SK-N-SH (cell line): ENCODE measurements at regions not wholly inside any gene's neighbourhood (a gene's known extent, or its start where the extent isn't known, plus 50 kb on each side); places are given as distances from the start of the nearest gene placed in this dataset.

ENCODE experiments used
- CTCF ChIA-PET: fragments of 300-600, 350-600 bp; formaldehyde crosslinking; extraction: SDS; loops from one replicate; lab custom pipeline; 2021; lab: Yijun Ruan, JAX
- POLR2A ChIA-PET: fragments of 350-600 bp; sonication (Branson Sonifier 250); formaldehyde crosslinking; extraction: SDS; loops from one replicate; lab custom pipeline; 2020; ENCODE audit warnings: antibody characterized with exemption, inconsistent platforms; lab: Yijun Ruan, JAX
- DNase-seq: peaks from one replicate; pipeline ENCODE4 v3.0.0; 2012
- H2AFZ ChIP-seq: fragments of 200-600 bp; sonication (generic); 2 replicates; pipeline ENCODE4 v1.8.1; 2016; ENCODE audit warnings: antibody characterized with exemption, mild to moderate bottlenecking, low read depth
- H3F3A ChIP-seq: fragments of 200-600 bp; sonication (generic); replicated peaks from 2 replicates; pipeline ENCODE3; 2016; ENCODE audit warnings: antibody characterized with exemption, mild to moderate bottlenecking; ENCODE audit not compliant: insufficient read depth
- H3K27ac ChIP-seq, 2 experiments: fragments of 200-500 bp in 1 of 2; fragments of 200-600 bp in 1 of 2; sonication (Bioruptor generic) in 1 of 2; sonication (generic), shearing (Covaris generic) in 1 of 2; 2 replicates each; pipeline versions ENCODE4 v1.5.1 to v1.6.1; 2014 to 2016; ENCODE audit warnings: low read depth in 2 of 2, inconsistent platforms in 1 of 2, low read length in 1 of 2, mild to moderate bottlenecking in 1 of 2, mixed read lengths in 1 of 2
- H3K27me3 ChIP-seq: fragments of 200-600 bp; sonication (generic), shearing (Covaris generic); 2 replicates; pipeline ENCODE4 v1.6.1; 2016; ENCODE audit warnings: mixed run types; ENCODE audit not compliant: insufficient read depth
- H3K36me3 ChIP-seq, 2 experiments: fragments of 200-500 bp in 1 of 2; fragments of 200-600 bp in 1 of 2; sonication (Bioruptor generic) in 1 of 2; sonication (generic) in 1 of 2; replicated peaks in 1 of 2; 2 replicates each; pipeline versions ENCODE3 to v1.5.1; 2014 to 2016; ENCODE audit warnings: low read length in 1 of 2, mild to moderate bottlenecking in 1 of 2; ENCODE audit not compliant: insufficient read depth in 2 of 2, control insufficient read depth in 1 of 2
- H3K4me1 ChIP-seq, 2 experiments: fragments of 200-500 bp in 1 of 2; fragments of 200-600 bp in 1 of 2; sonication (Bioruptor generic) in 1 of 2; sonication (generic), shearing (Covaris generic) in 1 of 2; 2 replicates each; pipeline versions ENCODE4 v1.5.1 to v1.6.1; 2014 to 2016; ENCODE audit warnings: low read depth in 1 of 2, low read length in 1 of 2, mixed run types in 1 of 2; ENCODE audit not compliant: insufficient read depth in 2 of 2, control insufficient read depth in 1 of 2
- H3K4me2 ChIP-seq: fragments of 200-600 bp; sonication (generic), shearing (Covaris generic); 2 replicates; pipeline ENCODE4 v1.6.1; 2017; ENCODE audit warnings: mixed run types
- H3K4me3 ChIP-seq, 2 experiments: fragments of 200-500 bp in 1 of 2; fragments of 200-600 bp in 1 of 2; sonication (Bioruptor generic) in 1 of 2; sonication (generic), shearing (Covaris generic) in 1 of 2; 2 replicates each; pipeline versions ENCODE4 v1.5.1 to v1.8.1; 2014 to 2016; ENCODE audit warnings: low read depth in 2 of 2, inconsistent platforms in 1 of 2, low read length in 1 of 2, mild to moderate bottlenecking in 1 of 2, mixed read lengths in 1 of 2, moderate library complexity in 1 of 2
- H3K79me2 ChIP-seq: fragments of 200-600 bp; sonication (generic); 2 replicates; pipeline ENCODE4 v1.8.1; 2017; ENCODE audit warnings: mild to moderate bottlenecking; ENCODE audit not compliant: insufficient read depth
- H3K9ac ChIP-seq: fragments of 200-600 bp; sonication (generic); 2 replicates; pipeline ENCODE4 v1.6.1; 2017; ENCODE audit warnings: mixed run types
- H3K9me2 ChIP-seq: fragments of 200-600 bp; sonication (generic); 2 replicates; pipeline ENCODE4 v1.6.1; 2017; ENCODE audit warnings: mixed run types
- H3K9me3 ChIP-seq: fragments of 200-600 bp; sonication (generic); 2 replicates; pipeline ENCODE4 v1.6.1; 2017; ENCODE audit warnings: mixed run types, mild to moderate bottlenecking, moderate library complexity
- H4K20me1 ChIP-seq: fragments of 200-600 bp; sonication (generic); 2 replicates; pipeline ENCODE4 v1.6.1; 2017; ENCODE audit warnings: mild to moderate bottlenecking, mixed run types; ENCODE audit not compliant: insufficient read depth
- CHD2 ChIP-seq: fragments of 150-350 bp; IDR thresholded peaks from 2 replicates; pipeline ENCODE4 v1.6.1; 2018; ENCODE audit warnings: low read length; ENCODE audit not compliant: partially characterized antibody
- CTCF ChIP-seq: fragments of 200-600 bp; sonication (generic); IDR thresholded peaks from 2 replicates; pipeline ENCODE4 v1.6.1; 2017; ENCODE audit warnings: antibody characterized with exemption, mild to moderate bottlenecking, moderate library complexity
- ELF1 ChIP-seq: IDR thresholded peaks from 2 replicates; pipeline ENCODE4 v1.4.0; 2012
- EP300 ChIP-seq, 2 experiments: IDR thresholded peaks; 2 replicates each; pipeline versions ENCODE4 v1.4.0 to v1.6.1; 2012; ENCODE audit warnings: borderline replicate concordance in 1 of 2, low read depth in 1 of 2, low read length in 1 of 2
- FOXJ3 ChIP-seq: sonication (generic); formaldehyde crosslinking; IDR thresholded peaks from 2 replicates; pipeline ENCODE4 v1.5.1; 2020; ENCODE audit warnings: mild to moderate bottlenecking, missing genetic modification reagents
- FOXM1 ChIP-seq: IDR thresholded peaks from 2 replicates; pipeline ENCODE4 v1.4.0; 2012; ENCODE audit warnings: low read depth, mild to moderate bottlenecking
- GATA2 ChIP-seq: sonication (generic); formaldehyde crosslinking; IDR thresholded peaks from 2 replicates; pipeline ENCODE4 v1.5.0; 2020; ENCODE audit warnings: mild to moderate bottlenecking, missing genetic modification reagents
- IRF3 ChIP-seq: fragments of 150-350 bp; IDR thresholded peaks from 2 replicates; pipeline ENCODE4 v1.6.1; 2016; ENCODE audit warnings: mild to moderate bottlenecking, low read depth, low read length
- MAX ChIP-seq: IDR thresholded peaks from 2 replicates; pipeline ENCODE4 v1.4.0; 2012; ENCODE audit warnings: low read depth
- MEF2A ChIP-seq: IDR thresholded peaks from 2 replicates; pipeline ENCODE4 v1.4.0; 2012; ENCODE audit warnings: low read depth, borderline replicate concordance
- NFIC ChIP-seq: IDR thresholded peaks from 2 replicates; pipeline ENCODE4 v1.4.0; 2012; ENCODE audit warnings: borderline replicate concordance
- NRF1 ChIP-seq: IDR thresholded peaks from 2 replicates; pipeline ENCODE4 v1.6.1; 2012; ENCODE audit warnings: low read depth, mild to moderate bottlenecking, low read length
- RAD21 ChIP-seq: IDR thresholded peaks from 2 replicates; pipeline ENCODE4 v1.6.1; 2012; ENCODE audit warnings: mild to moderate bottlenecking, low read length
- RCOR1 ChIP-seq: fragments of 150-350 bp; IDR thresholded peaks from 2 replicates; pipeline ENCODE4 v1.6.1; 2017; ENCODE audit warnings: antibody characterized with exemption, low read length
- RXRA ChIP-seq: IDR thresholded peaks from 2 replicates; pipeline ENCODE4 v1.4.0; 2012; ENCODE audit warnings: low read depth, mild to moderate bottlenecking, borderline replicate concordance
- SMC3 ChIP-seq: IDR thresholded peaks from 2 replicates; pipeline ENCODE4 v1.6.1; 2012; ENCODE audit warnings: low read depth, low read length, improper control_type of control experiment
- TCF12 ChIP-seq: IDR thresholded peaks from 2 replicates; pipeline ENCODE4 v1.4.0; 2012
- TEAD4 ChIP-seq: IDR thresholded peaks from 2 replicates; pipeline ENCODE4 v1.4.0; 2012; ENCODE audit warnings: mild to moderate bottlenecking, borderline replicate concordance; ENCODE audit not compliant: insufficient read depth
- WGBS: methylation state at CpG from one replicate; pipeline ENCODE4 v1.1.6; 2017; ENCODE audit warnings: low lambda C conversion rate; 5-methylcytosine and 5-hydroxymethylcytosine counted together
- TF ChIP-seq, protein P1 (sequence below): IDR thresholded peaks from 2 replicates; pipeline ENCODE4 v1.6.1; 2012; ENCODE audit warnings: mild to moderate bottlenecking, low read depth, low read length, moderate library complexity

DNA sequence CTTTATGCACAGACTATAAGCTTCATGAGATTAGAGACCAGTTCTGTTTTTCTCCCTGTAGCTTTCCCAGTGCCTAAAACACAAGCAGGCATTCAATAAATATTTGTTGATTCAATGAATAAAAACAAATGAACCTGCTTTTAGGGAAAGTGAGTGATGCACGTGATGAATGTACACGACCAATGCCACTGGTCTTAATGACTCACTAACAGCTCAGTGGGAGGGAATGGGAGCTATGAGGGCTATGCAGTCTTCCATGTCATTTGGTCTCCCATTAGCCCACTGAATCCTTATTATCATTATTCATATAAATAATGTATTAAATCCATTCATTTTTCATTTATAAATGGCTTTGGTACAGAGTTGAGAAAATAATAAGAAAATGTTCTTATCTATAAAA, 247.4 kb downstream of the FBXO8 start:
- no peak overlapping the region for H3K4me3 ChIP-seq
- no peaks in the 10 kb centered on the region for H3K27me3 ChIP-seq
- ChIA-PET POLR2A (interaction anchor here (1.2 kb wide), 1 partner anchor 24 kb away, joined by 3 read pairs; no protein-coding TSS in a partner anchor), CTCF (no interaction called here)
- no peak overlapping the region for H3K4me2 ChIP-seq
- H2AFZ ChIP-seq: no peak overlapping the region
- H3K9me2 ChIP-seq: no peaks in the 10 kb centered on the region
- H3K27ac ChIP-seq: peak overlapping the region in 1 of 2 experiments; percentile 71; a peak in 2 of 4 replicates
- H3K4me1 ChIP-seq: peaks cover 3 to 4% of the 10 kb centered on the region in 2 experiments; a peak in 3 of 4 replicates
- WGBS: 18% methylated on average over 2 of the region's 2 CpGs
- no peaks in the 10 kb centered on the region for H3K9me3 ChIP-seq
- no peaks in the 10 kb centered on the region for H4K20me1 ChIP-seq
- no peak for DNase-seq
- no peaks in the 10 kb centered on the region for H3K79me2 ChIP-seq
- H3F3A ChIP-seq: no peaks in the 10 kb centered on the region
- TF ChIP-seq FOXM1 (no peak), GATA2 (CRISPR knock-in tag) (no peak), RXRA (no peak), IRF3 (no peak)
- TF ChIP-seq, protein P1, sequence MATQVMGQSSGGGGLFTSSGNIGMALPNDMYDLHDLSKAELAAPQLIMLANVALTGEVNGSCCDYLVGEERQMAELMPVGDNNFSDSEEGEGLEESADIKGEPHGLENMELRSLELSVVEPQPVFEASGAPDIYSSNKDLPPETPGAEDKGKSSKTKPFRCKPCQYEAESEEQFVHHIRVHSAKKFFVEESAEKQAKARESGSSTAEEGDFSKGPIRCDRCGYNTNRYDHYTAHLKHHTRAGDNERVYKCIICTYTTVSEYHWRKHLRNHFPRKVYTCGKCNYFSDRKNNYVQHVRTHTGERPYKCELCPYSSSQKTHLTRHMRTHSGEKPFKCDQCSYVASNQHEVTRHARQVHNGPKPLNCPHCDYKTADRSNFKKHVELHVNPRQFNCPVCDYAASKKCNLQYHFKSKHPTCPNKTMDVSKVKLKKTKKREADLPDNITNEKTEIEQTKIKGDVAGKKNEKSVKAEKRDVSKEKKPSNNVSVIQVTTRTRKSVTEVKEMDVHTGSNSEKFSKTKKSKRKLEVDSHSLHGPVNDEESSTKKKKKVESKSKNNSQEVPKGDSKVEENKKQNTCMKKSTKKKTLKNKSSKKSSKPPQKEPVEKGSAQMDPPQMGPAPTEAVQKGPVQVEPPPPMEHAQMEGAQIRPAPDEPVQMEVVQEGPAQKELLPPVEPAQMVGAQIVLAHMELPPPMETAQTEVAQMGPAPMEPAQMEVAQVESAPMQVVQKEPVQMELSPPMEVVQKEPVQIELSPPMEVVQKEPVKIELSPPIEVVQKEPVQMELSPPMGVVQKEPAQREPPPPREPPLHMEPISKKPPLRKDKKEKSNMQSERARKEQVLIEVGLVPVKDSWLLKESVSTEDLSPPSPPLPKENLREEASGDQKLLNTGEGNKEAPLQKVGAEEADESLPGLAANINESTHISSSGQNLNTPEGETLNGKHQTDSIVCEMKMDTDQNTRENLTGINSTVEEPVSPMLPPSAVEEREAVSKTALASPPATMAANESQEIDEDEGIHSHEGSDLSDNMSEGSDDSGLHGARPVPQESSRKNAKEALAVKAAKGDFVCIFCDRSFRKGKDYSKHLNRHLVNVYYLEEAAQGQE: no peak
- no peak overlapping the region for H3K9ac ChIP-seq
- no peaks in the 10 kb centered on the region for H3K36me3 ChIP-seq

DNA sequence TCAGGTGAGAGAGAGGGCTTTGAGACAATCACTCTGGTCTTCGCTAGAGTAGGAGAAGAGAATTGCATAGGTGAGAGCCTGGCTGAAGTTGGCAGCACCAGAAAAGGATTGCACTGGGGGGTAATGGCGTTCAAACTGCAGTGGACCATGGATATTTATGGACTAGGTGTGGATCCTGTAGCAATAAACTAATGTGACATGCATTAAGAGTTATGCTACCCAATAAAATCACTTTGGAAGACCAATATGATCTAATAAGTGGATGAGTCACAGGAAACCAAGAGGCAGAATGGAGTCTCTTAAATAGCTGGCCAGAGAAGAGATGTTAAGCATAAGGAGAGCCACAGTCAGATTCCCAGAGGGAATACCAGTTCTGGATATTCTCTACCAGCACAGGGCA, 259.8 kb downstream of the FBXO8 start:
- peak overlapping the region; percentile 41; the same call in 1 of the 2 replicates for H3K4me2 ChIP-seq
- CTCF ChIA-PET: interaction anchor here (0.8 kb wide), 1 partner anchor 295 kb away, joined by 3 read pairs; no protein-coding TSS in a partner anchor
- H3F3A ChIP-seq: no peaks in the 10 kb centered on the region
- no peaks in the 10 kb centered on the region for H3K9me2 ChIP-seq
- no peak overlapping the region for H3K9ac ChIP-seq
- H3K4me1 ChIP-seq: peaks cover 3 to 5% of the 10 kb centered on the region in 2 experiments; a peak in 2 of 4 replicates
- H3K27me3 ChIP-seq: no peaks in the 10 kb centered on the region
- POLR2A ChIA-PET: no interaction called here
- H3K4me3 ChIP-seq: no peak overlapping the region
- no peaks in the 10 kb centered on the region for H3K36me3 ChIP-seq
- H3K9me3 ChIP-seq: no peaks in the 10 kb centered on the region
- WGBS: 51% methylated on average over 2 of the region's 2 CpGs
- DNase-seq: no peak
- H3K79me2 ChIP-seq: no peaks in the 10 kb centered on the region
- no peaks in the 10 kb centered on the region for H4K20me1 ChIP-seq
- H2AFZ ChIP-seq: no peak overlapping the region
- H3K27ac ChIP-seq: peak overlapping the region; percentile 48 to 73; a peak in 3 of 4 replicates
- peak; percentile 82 to 91 for TF ChIP-seq EP300 (IDR thresholded peaks at IDR 0.05; ENCODE audit: borderline replicate concordance in 1 of 2, low read depth in 1 of 2, low read length in 1 of 2)
- TF ChIP-seq TCF12: peak; percentile 94
- no peak for TF ChIP-seq MAX
- TF ChIP-seq SMC3: no peak
- no peak for TF ChIP-seq FOXJ3
- no peak for TF ChIP-seq CTCF
- TF ChIP-seq ELF1: no peak
- TF ChIP-seq NFIC: peak; percentile 63
- TF ChIP-seq TEAD4: peak; percentile 71
- TF ChIP-seq RCOR1: no peak
- TF ChIP-seq MEF2A: peak; percentile 54; the same call in 1 of the 2 replicates
- TF ChIP-seq CHD2: no peak
- TF ChIP-seq NRF1: no peak
- TF ChIP-seq RAD21: no peak
- TF ChIP-seq GATA2 (CRISPR knock-in tag): no peak
